HS-5 (cell line): ENCODE measurements at regions not wholly inside any gene's neighbourhood (a gene's known extent, or its start where the extent isn't known, plus 50 kb on each side); places are given as distances from the start of the nearest gene placed in this dataset.
"Not testable (repeated sequence)": the region's sequence is repeated elsewhere in the genome, so short reads cannot be mapped to it uniquely, and the experiment has no call there.

ENCODE experiments used
- DNase-seq: peaks from one replicate; pipeline ENCODE4 v3.0.0-alpha.2; 2012; ENCODE audit warnings: low read depth

DNA sequence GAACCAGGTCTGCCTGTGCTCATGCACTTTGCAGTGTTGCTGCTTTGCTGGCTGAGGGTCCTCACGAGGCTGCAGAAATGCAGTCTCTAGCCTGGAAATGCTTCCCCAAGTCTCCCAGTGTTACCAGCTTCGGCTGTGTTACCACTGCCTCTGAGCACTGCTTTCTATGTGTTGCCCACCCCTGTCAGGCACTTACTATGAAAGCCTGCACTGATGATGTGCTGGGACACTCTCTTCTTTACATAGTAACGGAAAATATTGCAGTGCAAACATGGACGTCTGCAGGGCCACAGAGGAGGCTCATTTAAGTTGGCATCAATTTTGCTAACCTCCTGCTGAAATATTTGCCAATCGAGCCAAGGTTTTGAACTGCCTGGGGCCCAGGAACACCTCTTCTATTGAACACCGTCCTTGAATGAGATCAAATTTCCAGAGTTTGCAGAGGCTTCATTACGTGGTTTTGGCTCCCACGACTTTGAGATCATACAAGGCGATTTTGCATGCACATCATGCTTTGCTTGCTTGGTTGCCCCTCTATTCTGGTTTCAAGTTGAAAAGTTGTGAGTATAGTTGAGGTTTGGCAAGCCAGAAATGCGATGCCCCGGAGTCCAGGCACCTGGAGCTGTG lies 404.7 kb upstream of the PODXL start:
- DNase-seq: no peak

GRCh38 chr7:131959106-131959812 lies 402.8 kb upstream of the PODXL start:
- no peak for DNase-seq

DNA sequence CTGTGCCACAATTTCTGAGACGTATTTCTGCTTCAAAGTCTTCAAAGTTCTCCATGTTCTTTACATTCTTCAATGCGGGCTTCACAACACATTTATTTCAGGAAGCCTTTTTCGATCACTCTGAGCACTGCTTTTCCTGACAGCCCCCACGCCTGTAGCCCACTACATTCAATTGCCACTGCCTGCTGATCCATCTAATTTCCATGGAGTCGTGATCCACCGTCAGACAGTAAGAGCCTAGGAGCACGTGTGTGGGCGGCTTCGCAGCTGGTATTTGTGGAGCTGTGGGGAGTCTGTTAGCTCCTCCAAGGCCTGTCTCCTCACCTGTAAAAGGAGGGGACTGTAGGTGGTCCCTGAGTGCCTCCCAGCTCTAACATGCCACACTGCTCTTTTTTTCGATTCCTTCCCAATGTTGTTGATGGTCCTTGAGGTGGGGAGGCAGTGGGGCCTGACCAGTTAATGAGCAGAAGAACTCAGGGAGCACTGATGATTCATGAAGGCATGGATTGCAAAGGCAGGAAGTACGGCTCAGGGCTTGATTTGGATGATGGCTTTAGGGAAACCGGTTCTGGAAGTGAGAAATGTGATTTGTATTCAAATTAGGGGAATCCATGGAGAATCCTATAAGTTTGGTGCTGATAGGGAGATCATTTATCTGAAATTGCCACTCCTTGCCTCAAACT lies 401.1 kb upstream of the PODXL start:
- DNase-seq: no peak

- no peak for DNase-seq
Observed at GRCh38 chr7:131956864-131957263, 400.4 kb upstream of the PODXL start.

DNA sequence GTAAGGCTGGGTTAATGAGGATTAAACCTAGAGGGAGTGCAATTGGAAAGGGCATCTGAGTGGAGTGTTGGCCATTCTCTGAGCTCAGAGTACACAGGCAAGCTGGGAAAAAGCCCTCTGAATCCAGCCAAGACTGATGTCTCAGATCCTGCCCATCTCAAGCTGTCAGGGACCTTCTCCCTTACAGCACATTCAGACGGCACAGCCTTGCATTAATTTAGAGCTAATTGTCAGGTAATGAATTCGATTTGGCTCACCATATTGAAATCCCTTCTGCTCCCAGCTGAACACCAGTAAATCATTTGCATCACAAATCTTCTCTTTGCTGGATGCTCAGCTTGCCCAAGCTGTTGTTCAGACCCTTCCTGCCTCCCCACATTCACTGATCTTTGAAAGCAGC lies 399.3 kb upstream of the PODXL start:
- no peak for DNase-seq

DNA sequence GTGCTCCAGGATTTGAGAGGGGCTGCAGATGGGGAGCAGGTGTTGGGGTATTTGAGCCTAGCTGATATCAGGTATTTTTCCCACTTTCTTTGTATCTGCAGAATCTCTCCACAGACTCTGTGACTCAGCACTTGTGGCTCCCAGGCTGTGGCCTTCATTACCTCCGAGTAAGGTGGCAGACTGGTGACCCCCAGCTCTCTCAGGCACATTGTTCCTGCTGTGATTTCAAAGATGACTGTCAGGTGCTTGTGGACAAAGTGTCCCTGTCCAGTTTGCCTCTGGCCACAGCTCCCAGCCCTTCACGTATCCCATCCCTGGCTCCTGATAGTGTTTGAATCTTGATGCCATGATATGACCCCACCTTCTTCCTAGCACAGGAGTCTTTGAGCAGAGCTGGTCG lies 396.8 kb upstream of the PODXL start:
- DNase-seq: no peak

- no peak for DNase-seq
Observed at GRCh38 chr7:131952365-131952764, 395.9 kb upstream of the PODXL start.

DNA sequence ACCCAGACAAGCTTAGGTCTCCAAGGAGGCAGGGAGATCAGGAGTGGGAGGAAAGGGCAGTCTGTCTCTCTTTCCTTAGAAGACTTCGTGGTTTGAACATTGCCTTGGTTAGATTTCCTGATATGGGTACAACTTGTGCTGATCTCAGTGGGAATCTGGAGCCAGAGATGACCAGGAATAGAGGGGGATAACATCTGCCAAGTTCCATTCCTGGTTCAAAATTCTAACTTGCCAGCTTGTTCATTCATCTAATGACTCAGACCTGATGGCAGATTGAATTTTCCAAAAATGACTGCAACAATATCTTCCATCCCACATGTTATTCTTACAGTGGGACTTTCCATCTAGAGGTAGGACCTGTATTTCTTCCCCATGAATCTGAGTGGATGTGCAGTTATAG lies 394.3 kb upstream of the PODXL start:
- no peak for DNase-seq

GRCh38 chr7:131949659-131950058 lies 393.2 kb upstream of the PODXL start:
- no peak for DNase-seq

DNA sequence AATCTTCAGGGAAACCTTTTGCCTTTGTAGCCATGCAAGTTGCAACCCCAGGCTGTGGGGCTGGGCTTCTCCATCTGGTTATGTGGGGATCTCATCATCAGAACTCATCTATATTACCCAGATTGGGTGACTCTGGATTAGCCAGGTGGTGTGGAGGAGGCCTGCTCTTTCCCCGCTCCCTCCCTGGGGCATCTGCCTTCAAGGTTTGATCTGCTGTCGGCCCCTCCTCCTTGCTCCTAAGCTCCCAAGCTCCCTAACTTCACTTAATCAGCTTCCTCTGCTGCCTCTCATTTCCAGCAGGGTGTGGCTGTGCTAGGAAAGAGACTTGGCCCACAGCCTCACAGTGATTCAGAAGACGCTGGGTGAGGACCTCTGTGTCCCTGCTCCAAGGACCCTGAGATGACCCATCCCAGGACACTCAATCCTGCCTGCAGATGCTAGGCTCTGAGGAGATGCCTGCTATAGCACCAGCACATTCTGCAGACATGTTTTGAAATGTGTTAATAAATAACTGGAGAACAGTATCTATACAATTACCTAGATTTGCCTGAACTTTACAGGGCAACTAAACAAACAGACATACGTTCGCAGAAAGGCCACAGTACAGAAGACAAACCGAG lies 392.1 kb upstream of the PODXL start:
- DNase-seq: no peak

- DNase-seq: no peak
Observed at GRCh38 chr7:131947661-131948060, 391.2 kb upstream of the PODXL start.

DNA sequence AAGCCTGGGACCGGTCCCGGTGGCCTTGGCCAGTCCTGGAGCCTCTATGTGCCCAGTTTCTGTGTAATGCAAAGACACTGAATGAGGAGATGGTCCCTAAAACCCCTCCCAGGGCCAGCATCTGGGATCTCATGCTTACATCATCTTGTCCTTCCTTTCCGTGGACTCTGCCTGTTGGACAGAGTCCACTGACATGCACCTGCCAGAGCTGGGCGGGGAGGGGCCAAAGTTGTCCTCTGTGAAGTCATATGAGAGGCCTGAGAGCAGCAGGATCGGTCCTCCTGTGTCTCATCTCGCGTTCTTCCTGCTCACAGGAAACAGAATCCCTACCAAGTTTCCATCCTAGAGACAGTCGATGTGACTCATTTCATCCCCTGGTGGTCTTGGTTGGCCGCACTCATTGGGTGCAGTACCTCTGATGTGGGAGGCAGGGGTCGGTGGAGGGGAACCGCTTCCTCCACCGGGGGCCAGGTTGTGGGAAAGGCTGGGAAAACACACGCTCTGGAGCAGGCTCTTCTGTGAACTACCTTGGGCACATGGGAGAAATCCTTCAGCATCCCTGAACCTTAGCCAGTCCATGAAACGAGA lies 389.6 kb upstream of the PODXL start:
- no peak for DNase-seq

DNA sequence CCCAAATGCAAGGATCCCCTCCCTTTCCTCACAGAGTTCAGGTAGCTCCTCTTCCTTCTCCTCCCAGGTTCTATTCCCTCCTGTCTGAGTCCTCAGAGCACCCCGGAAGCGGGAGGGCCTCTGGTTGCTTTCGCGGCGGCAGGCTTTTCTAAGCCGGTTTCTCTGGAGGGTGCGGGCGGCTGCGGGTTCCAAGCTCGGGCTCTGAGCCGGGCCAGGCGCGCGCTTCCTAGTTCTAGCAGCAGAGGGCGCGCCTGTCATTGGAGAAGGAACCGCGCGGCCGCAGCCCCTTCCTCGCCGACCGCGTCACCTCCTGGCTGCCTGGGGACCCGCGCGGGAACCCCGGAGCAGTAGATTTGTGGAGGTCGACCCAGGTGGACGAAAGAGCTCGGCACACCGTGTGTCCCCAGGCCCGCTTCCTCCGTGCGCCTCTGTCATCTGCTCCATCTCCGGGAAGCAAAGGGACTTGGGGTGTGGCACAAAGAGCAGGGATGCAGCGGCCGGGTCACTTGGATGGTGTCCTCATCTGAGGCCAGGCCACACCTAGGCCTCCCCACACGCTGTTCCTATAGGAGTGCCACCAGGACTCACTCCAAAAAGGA lies 389.0 kb upstream of the PODXL start:
- DNase-seq: no peak

GRCh38 chr7:131944556-131945069 lies 388.2 kb upstream of the PODXL start:
- no peak for DNase-seq

DNA sequence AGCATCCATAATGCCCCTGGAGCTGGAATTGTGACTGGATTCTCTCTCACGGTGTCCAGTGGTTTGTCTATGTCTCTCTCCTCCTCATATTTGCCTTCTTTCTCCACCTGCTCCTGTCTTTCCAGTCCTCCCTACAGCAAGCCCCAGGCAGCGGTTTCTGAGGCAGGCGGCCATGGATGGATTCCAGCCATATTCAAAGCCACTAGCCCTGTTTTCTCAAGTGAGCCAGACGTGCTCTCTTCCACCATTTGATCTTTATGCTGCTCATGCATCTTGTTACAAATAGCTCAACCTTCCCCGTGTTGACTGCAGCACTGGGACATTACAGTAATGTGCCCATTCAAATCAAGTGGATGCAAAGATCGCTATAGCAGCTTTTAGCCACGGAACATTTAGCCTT lies 387.2 kb upstream of the PODXL start:
- DNase-seq: no peak

GRCh38 chr7:131943211-131943610 lies 386.8 kb upstream of the PODXL start:
- no peak for DNase-seq

DNA sequence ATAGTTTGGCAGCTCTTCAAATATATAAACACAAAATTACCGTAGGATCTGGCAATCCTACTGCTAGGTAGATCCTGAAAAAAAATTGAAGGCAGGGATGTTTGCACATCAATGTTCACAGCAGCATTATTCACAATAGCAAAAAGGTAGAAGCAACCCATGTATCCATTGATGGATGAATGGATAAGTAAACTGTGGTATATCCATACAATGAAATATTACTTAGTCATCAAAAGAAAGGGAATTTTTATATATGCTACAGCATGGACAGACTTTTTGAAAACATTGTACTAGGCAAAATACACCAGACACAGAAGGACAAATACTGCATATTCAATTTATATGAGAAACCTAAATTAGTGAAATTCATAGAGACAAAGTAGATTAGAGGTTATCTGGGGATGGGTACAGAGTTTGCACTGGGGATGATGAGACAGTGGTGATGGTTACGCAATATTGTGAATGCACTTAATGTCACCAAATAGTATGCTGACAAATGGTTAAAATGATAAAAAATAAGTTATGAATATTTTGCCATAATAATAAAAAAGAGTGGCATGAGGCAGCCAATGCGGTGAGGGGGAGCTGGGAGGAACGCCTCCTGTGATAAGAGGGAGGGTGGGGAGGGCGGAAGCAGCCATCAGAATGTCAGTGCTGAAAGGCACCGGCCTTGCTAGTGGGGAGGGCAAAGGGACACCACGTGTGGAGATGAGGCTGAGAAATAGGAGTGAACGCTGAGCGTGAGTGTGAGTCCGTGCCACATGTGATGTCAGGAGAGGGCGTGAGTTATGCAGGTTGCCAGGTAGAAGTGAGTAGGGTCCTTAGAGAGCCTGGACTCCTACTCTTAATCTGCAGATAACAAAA lies 386.1 kb upstream of the PODXL start:
- DNase-seq: no peak

- no peak for DNase-seq
Observed at GRCh38 chr7:131941291-131941690, 384.9 kb upstream of the PODXL start.

DNA sequence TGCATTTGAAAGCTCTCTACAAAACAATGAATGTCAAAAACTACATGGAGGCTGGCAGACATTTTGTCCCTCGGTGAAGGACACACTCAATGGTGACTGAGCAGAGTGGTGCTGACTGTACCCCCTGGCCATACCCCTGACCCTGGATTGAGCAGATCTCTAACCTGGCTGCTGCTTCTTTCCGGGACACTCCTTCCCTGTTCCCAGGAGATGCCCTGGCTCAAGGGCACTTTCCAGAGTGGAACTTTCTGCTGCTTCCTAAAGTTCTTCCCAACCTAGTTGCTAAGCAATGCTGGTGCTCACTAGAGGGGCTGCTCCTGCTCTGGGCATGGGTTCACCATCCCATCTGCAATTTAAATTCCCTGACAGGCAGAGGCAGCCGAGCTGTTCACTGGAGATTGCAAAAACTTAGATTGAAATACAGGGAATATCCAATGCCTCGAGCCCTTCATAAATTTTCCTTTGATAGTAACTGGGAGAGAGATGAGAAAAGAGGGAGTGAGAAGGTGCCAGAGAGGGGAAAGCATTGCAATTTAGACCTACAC lies 384.3 kb upstream of the PODXL start:
- no peak for DNase-seq

DNA sequence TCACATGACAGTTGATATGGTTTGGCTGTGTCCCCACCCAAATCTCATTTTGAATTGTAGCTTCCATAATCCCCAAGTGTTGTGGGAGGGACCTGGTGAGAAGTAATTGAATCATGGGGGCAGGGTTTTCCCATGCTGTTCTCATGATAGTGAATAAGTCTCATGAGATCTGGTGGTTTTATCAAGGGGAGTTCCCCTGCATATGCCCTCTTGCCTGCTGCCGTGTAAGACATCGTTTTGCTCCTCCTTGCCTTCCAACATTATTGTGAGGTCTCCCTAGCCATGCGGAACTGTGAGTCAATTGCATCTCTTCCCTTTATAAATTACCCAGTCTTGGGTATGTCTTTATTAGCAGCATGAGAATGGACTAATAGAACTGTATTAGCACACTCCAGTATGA lies 382.4 kb upstream of the PODXL start:
- DNase-seq: not testable (repeated sequence)

GRCh38 chr7:131937868-131938267 lies 381.4 kb upstream of the PODXL start:
- no peak for DNase-seq
